Stomach (tissue), 8 donors: ENCODE measurements at regions not wholly inside any gene's neighbourhood (a gene's known extent, or its start where the extent isn't known, plus 50 kb on each side); places are given as distances from the start of the nearest gene placed in this dataset.

Source experiments
- DNase-seq, 2 donors: peaks; one replicate each; pipeline versions ENCODE4 v3.0.0 to v3.0.0-alpha.2; 2013 to 2019
- H3K27ac ChIP-seq, 5 donors: fragments of 200-600 bp in 4 of 5; sonication (generic) in 4 of 5; one replicate each; pipeline ENCODE4 v1.5.1; 2013 to 2019; ENCODE audit warnings: mild to moderate bottlenecking in 1 of 5, moderate library complexity in 1 of 5
- H3K27me3 ChIP-seq, 3 donors: fragments of 200-600 bp; sonication (generic); one replicate each; pipeline ENCODE4 v1.5.1; 2017 to 2019; ENCODE audit warnings: mixed run types in 1 of 3
- H3K36me3 ChIP-seq, 4 donors: fragments of 200-600 bp; sonication (generic); 1 replicate in 3 of 4; 2 replicates in 1 of 4; pipeline ENCODE4 v1.5.1; 2016 to 2019
- H3K4me1 ChIP-seq, 4 donors: fragments of 200-600 bp; sonication (generic); one replicate each; pipeline ENCODE4 v1.5.1; 2016 to 2019
- H3K4me3 ChIP-seq, 4 donors: fragments of 200-600 bp; sonication (generic) in 3 of 4; one replicate each; pipeline ENCODE4 v1.5.1; 2016 to 2019; ENCODE audit warnings: mild to moderate bottlenecking in 1 of 4
- H3K9me3 ChIP-seq, 4 donors: fragments of 200-600 bp; sonication (generic); one replicate each; pipeline ENCODE4 v1.5.1; 2016 to 2019
- CTCF ChIP-seq, 7 experiments: fragments of 450-650 bp in 4 of 7; fragments of 200-600 bp in 3 of 7; sonication (generic) in 3 of 7; IDR thresholded peaks; one replicate each; pipeline ENCODE4 v1.5.1; 2016 to 2019; ENCODE audit warnings: antibody characterized with exemption in 7 of 7, control low read depth in 2 of 7, mild to moderate bottlenecking in 1 of 7
- EP300 ChIP-seq: sonication (generic); formaldehyde crosslinking; IDR thresholded peaks from one replicate; pipeline ENCODE4 v1.6.1; 2017; ENCODE audit warnings: antibody characterized with exemption
- POLR2A ChIP-seq, 4 donors: fragments of 450-650 bp; IDR thresholded peaks; one replicate each; pipeline ENCODE4 v1.6.1; 2016; ENCODE audit warnings: antibody characterized with exemption in 4 of 4, control low read depth in 2 of 4, mild to moderate bottlenecking in 1 of 4, moderate library complexity in 1 of 4
- POLR2AphosphoS5 ChIP-seq, 3 donors: sonication (generic); formaldehyde crosslinking; IDR thresholded peaks; one replicate each; pipeline ENCODE4 v1.6.1; 2016; ENCODE audit warnings: antibody characterized with exemption in 3 of 3
- WGBS, 5 donors: extraction: QIAGEN DNeasy Blood & Tissue Kit in 3 of 5; methylation state at CpG; one replicate each; pipeline versions ENCODE4 v1.1.5 to v1.1.7; 2013 to 2018; 5-methylcytosine and 5-hydroxymethylcytosine counted together
- intact Hi-C: fragments of 100-400 bp; cut with DNase I; formaldehyde crosslinking; loops from one replicate; pipeline ENCODE4 v1.15.1; 2023; ENCODE audit warnings: low total_unique reads
- donor health status: healthy with polysubstance abuse.
- donor health status: Bipolar disorder and iron deficiency.
- donor health status: healthy.

- peaks cover 0 to 24% (median 5%) of the 10 kb centered on the region in 4 donors for H3K9me3 ChIP-seq
- intact Hi-C loops = no loop called here
- H3K36me3 ChIP-seq = no peaks in the 10 kb centered on the region
- peaks cover 0 to 14% (median 0%) of the 10 kb centered on the region in 3 donors for H3K27me3 ChIP-seq
- H3K4me3 ChIP-seq = no peak overlapping the region
- H3K27ac ChIP-seq = no peak overlapping the region
- no peaks in the 10 kb centered on the region for H3K4me1 ChIP-seq
- no peak for DNase-seq
- no peak for TF ChIP-seq EP300
- TF ChIP-seq POLR2AphosphoS5 (IDR thresholded peaks at IDR 0.05) = no peak
- TF ChIP-seq POLR2A (IDR thresholded peaks at IDR 0.05) = no peak
- TF ChIP-seq CTCF (IDR thresholded peaks at IDR 0.05) = no peak
These were observed 1102.8 kb downstream of the BCL11B start for GRCh38 chr14:98169170-98169587.

GRCh38 chr14:98170575-98170974 lies 1101.4 kb downstream of the BCL11B start:
- intact Hi-C loops = no loop called here
- Histone ChIP-seq H3K4me1 (no peaks in the 10 kb centered on the region), H3K9me3 (peaks cover 0 to 24% (median 5%) of the 10 kb centered on the region in 4 donors), H3K4me3 (no peak overlapping the region), H3K36me3 (no peaks in the 10 kb centered on the region), H3K27me3 (peaks cover 0 to 12% (median 0%) of the 10 kb centered on the region in 3 donors), H3K27ac (no peak overlapping the region)
- no peak for TF ChIP-seq EP300
- 51 to 58% (median 53%) methylated on average over 5 of the region's 5 CpGs for WGBS, 5 donors
- no peak for DNase-seq

GRCh38 chr14:98171654-98172053 lies 1100.3 kb downstream of the BCL11B start:
- no peaks in the 10 kb centered on the region for H3K36me3 ChIP-seq
- TF ChIP-seq POLR2A (IDR thresholded peaks at IDR 0.05) (no peak), EP300 (no peak), POLR2AphosphoS5 (IDR thresholded peaks at IDR 0.05) (no peak), CTCF (IDR thresholded peaks at IDR 0.05) (no peak)
- no peak overlapping the region for H3K27ac ChIP-seq
- WGBS, 5 donors = 84 to 93% (median 85%) methylated on average over 2 to 3 of the region's 3 CpGs
- no peak for DNase-seq
- H3K9me3 ChIP-seq = peaks cover 0 to 22% (median 5%) of the 10 kb centered on the region in 4 donors
- peaks cover 0 to 12% (median 0%) of the 10 kb centered on the region in 3 donors for H3K27me3 ChIP-seq
- H3K4me3 ChIP-seq = no peak overlapping the region
- H3K4me1 ChIP-seq = no peaks in the 10 kb centered on the region
- intact Hi-C loops = no loop called here

- Histone ChIP-seq H3K36me3 (no peaks in the 10 kb centered on the region), H3K27me3 (peaks cover 0 to 5% (median 0%) of the 10 kb centered on the region in 3 donors), H3K4me1 (no peaks in the 10 kb centered on the region), H3K27ac (no peak overlapping the region), H3K4me3 (no peak overlapping the region), H3K9me3 (peaks cover 0 to 16% (median 2%) of the 10 kb centered on the region in 4 donors)
- WGBS, 5 donors = 73 to 83% (median 79%) methylated on average over 4 to 5 of the region's 5 CpGs
- DNase-seq = no peak
- intact Hi-C loops = no loop called here
- no peak for TF ChIP-seq CTCF (IDR thresholded peaks at IDR 0.05)
These were observed 1099.7 kb downstream of the BCL11B start for GRCh38 chr14:98172243-98172778.

- no peak for TF ChIP-seq CTCF (IDR thresholded peaks at IDR 0.05)
- TF ChIP-seq POLR2A (IDR thresholded peaks at IDR 0.05) = no peak
- TF ChIP-seq POLR2AphosphoS5 (IDR thresholded peaks at IDR 0.05) = no peak
- TF ChIP-seq EP300 = no peak
- intact Hi-C loops = no loop called here
- Histone ChIP-seq H3K9me3 (peaks cover 0 to 9% (median 0%) of the 10 kb centered on the region in 4 donors), H3K4me3 (no peak overlapping the region), H3K4me1 (no peaks in the 10 kb centered on the region), H3K27me3 (no peaks in the 10 kb centered on the region), H3K36me3 (no peaks in the 10 kb centered on the region), H3K27ac (peak overlapping the region in 1 of 5 donors; percentile 14)
- DNase-seq = peak in 1 of 2 donors; percentile 41
- WGBS, 5 donors = 42 to 52% (median 46%) methylated on average over 7 of the region's 7 CpGs
These were observed 1098.7 kb downstream of the BCL11B start for GRCh38 chr14:98173305-98173704.
